MM.1S (cell line): ENCODE measurements at regions not wholly inside any gene's neighbourhood (a gene's known extent, or its start where the extent isn't known, plus 50 kb on each side); places are given as distances from the start of the nearest gene placed in this dataset.

Experiments used
- DNase-seq: peaks from one replicate; pipeline ENCODE4 v3.0.0-alpha.2; 2015
- H2AFZ ChIP-seq: fragments of 300-600 bp; sonication (generic); 2 replicates; pipeline ENCODE4 v1.6.0; 2016; ENCODE audit warnings: antibody characterized with exemption, low read length
- H3F3A ChIP-seq: fragments of 300-600 bp; sonication (generic); 2 replicates; pipeline ENCODE4 v1.6.1; 2016; ENCODE audit warnings: mild to moderate bottlenecking, antibody characterized with exemption, low read length, moderate library complexity, mixed read lengths; ENCODE audit not compliant: insufficient read depth
- H3K27ac ChIP-seq: fragments of 300-600 bp; sonication (generic); 2 replicates; pipeline ENCODE4 v1.5.1; 2016; ENCODE audit warnings: mild to moderate bottlenecking, low read length
- H3K27me3 ChIP-seq: fragments of 300-600 bp; sonication (generic); replicated peaks from 2 replicates; pipeline ENCODE4 v1.6.0; 2016; ENCODE audit warnings: low read length; ENCODE audit not compliant: insufficient read depth
- H3K36me3 ChIP-seq: fragments of 300-600 bp; sonication (generic); replicated peaks from 2 replicates; pipeline ENCODE4 v1.6.1; 2016; ENCODE audit warnings: mild to moderate bottlenecking, low read length, mixed read lengths; ENCODE audit not compliant: insufficient read depth
- H3K4me1 ChIP-seq: fragments of 300-600 bp; sonication (generic); 2 replicates; pipeline ENCODE4 v1.6.1; 2016; ENCODE audit warnings: low read length, mixed read lengths
- H3K4me2 ChIP-seq: fragments of 300-600 bp; sonication (generic); 2 replicates; pipeline ENCODE4 v1.6.0; 2016; ENCODE audit warnings: low read depth, low read length
- H3K4me3 ChIP-seq: fragments of 300-600 bp; sonication (generic); 2 replicates; pipeline ENCODE4 v1.5.1; 2016; ENCODE audit warnings: low read length, mixed read lengths
- H3K79me2 ChIP-seq: fragments of 300-600 bp; sonication (generic); 2 replicates; pipeline ENCODE4 v1.6.1; 2016; ENCODE audit warnings: mixed run types, low read length, mixed read lengths
- H3K9ac ChIP-seq: fragments of 300-600 bp; sonication (generic); 2 replicates; pipeline ENCODE4 v1.6.1; 2016; ENCODE audit warnings: low read length, mixed read lengths
- H3K9me2 ChIP-seq: fragments of 300-600 bp; sonication (generic); replicated peaks from 2 replicates; pipeline ENCODE4 v1.6.1; 2016; ENCODE audit warnings: mild to moderate bottlenecking, low read length, mixed read lengths; ENCODE audit not compliant: insufficient read depth
- H3K9me3 ChIP-seq: fragments of 300-600 bp; sonication (generic); replicated peaks from 2 replicates; pipeline ENCODE4 v1.6.1; 2016; ENCODE audit warnings: mild to moderate bottlenecking, low read length, mixed read lengths; ENCODE audit not compliant: insufficient read depth
- H4K20me1 ChIP-seq: fragments of 300-600 bp; sonication (generic); 2 replicates; pipeline ENCODE4 v1.6.1; 2016; ENCODE audit warnings: mild to moderate bottlenecking, low read length, moderate library complexity, mixed read lengths; ENCODE audit not compliant: insufficient read depth
- EZH2 ChIP-seq: fragments of 300-600 bp; sonication (generic); optimal IDR thresholded peaks from 2 replicates; pipeline ENCODE3; 2017; ENCODE audit warnings: low read depth, mild to moderate bottlenecking, antibody characterized with exemption, low read length, mixed read lengths
- EZH2phosphoT487 ChIP-seq: fragments of 300-600 bp; sonication (generic); IDR thresholded peaks from 2 replicates; pipeline ENCODE4 v1.6.1; 2018; ENCODE audit warnings: antibody characterized with exemption, low read length
- TF ChIP-seq, protein P1 (sequence below): fragments of 300-600 bp; sonication (generic); IDR thresholded peaks from 2 replicates; pipeline ENCODE4 v1.5.1; 2016; ENCODE audit warnings: antibody characterized with exemption, low read length, mixed read lengths

DNA sequence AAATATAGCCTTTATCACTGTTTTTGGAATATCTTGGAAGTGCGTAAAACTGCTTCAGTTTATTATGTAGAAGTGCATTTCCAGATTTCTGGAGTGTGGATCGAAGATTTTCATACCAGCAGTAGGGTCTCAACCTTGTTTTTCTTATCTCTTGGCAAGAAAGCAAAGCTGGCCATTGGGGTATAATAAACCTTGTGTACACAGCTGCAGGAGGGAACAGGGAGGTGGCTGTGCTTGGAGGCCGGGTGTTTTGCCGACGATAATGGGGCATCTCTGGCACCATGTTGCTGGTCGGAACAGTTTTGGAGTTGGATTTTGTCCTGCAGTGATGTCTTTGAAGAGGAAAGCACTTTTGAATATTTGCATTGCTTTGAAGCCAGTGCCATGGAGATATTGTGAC lies 308.8 kb upstream of the DMRT1 start:
- H3K79me2 ChIP-seq = peaks cover 37% of the 10 kb centered on the region
- no peaks in the 10 kb centered on the region for H4K20me1 ChIP-seq
- H3K4me1 ChIP-seq = peaks cover 26% of the 10 kb centered on the region
- peaks cover 10% of the 10 kb centered on the region for H3F3A ChIP-seq
- H3K9me3 ChIP-seq = no peaks in the 10 kb centered on the region
- no peak overlapping the region for H3K4me2 ChIP-seq
- H3K27ac ChIP-seq = no peak overlapping the region
- TF ChIP-seq EZH2phosphoT487 = no peak
- TF ChIP-seq, protein P1, sequence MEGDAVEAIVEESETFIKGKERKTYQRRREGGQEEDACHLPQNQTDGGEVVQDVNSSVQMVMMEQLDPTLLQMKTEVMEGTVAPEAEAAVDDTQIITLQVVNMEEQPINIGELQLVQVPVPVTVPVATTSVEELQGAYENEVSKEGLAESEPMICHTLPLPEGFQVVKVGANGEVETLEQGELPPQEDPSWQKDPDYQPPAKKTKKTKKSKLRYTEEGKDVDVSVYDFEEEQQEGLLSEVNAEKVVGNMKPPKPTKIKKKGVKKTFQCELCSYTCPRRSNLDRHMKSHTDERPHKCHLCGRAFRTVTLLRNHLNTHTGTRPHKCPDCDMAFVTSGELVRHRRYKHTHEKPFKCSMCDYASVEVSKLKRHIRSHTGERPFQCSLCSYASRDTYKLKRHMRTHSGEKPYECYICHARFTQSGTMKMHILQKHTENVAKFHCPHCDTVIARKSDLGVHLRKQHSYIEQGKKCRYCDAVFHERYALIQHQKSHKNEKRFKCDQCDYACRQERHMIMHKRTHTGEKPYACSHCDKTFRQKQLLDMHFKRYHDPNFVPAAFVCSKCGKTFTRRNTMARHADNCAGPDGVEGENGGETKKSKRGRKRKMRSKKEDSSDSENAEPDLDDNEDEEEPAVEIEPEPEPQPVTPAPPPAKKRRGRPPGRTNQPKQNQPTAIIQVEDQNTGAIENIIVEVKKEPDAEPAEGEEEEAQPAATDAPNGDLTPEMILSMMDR = no peak
- TF ChIP-seq EZH2 = no peak
- no peaks in the 10 kb centered on the region for H3K27me3 ChIP-seq
- H3K4me3 ChIP-seq = no peak overlapping the region
- no peaks in the 10 kb centered on the region for H3K9me2 ChIP-seq
- no peak overlapping the region for H2AFZ ChIP-seq
- no peak for DNase-seq
- H3K36me3 ChIP-seq = no peaks in the 10 kb centered on the region
- no peak overlapping the region for H3K9ac ChIP-seq

DNA sequence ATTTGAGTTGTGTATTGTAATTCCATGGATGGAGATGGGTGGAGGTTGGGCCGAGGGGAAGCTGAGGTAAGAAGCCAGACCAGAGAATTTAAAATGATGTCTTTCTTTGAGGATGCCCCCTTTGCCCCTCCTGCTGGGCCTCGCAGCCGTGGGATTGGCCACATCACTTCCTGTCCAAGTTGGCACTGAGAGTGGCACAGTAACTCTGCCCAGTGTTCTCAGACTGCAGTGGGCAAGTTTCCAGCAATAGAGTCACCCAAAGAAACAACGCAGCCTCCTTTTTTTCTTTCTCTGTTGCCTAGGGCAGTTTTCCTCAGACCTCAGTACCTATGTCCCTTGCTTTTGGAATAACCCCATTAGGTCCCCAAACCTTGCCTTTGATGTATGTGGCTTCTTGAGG lies 306.6 kb upstream of the DMRT1 start:
- Histone ChIP-seq H3K36me3 (no peaks in the 10 kb centered on the region), H2AFZ (no peak overlapping the region), H3K27ac (no peak overlapping the region), H3K4me1 (peaks cover 31% of the 10 kb centered on the region), H3K9ac (no peak overlapping the region), H3K9me2 (no peaks in the 10 kb centered on the region), H3K79me2 (peaks cover 53% of the 10 kb centered on the region), H3K27me3 (no peaks in the 10 kb centered on the region), H3K4me3 (no peak overlapping the region), H3K9me3 (no peaks in the 10 kb centered on the region), H3F3A (peaks cover 10% of the 10 kb centered on the region), H4K20me1 (no peaks in the 10 kb centered on the region), H3K4me2 (no peak overlapping the region)
- TF ChIP-seq, protein P1 = no peak
- no peak for TF ChIP-seq EZH2phosphoT487
- no peak for DNase-seq

DNA sequence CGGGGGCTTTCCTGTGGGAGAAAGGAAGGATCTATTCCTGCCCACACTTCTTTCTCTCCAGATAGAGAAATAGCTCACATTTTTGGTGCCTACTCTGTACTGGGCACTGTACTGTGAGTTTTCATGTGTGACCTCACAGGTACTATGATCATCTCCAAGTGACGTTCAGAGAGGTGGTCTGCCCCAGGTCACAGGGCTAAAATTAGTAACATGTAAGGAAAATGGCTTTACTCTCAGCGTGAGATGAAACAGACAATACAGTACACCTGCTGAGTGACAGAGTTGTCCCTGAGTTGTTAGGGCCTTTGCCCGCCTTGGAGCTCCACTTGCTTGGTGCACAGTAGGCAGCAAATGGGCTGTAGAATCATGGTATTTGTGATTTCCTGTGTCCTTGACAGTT lies 306.1 kb upstream of the DMRT1 start:
- no peak overlapping the region for H3K27ac ChIP-seq
- DNase-seq = no peak
- H3K4me3 ChIP-seq = no peak overlapping the region
- peaks cover 10% of the 10 kb centered on the region for H3F3A ChIP-seq
- H3K27me3 ChIP-seq = no peaks in the 10 kb centered on the region
- H4K20me1 ChIP-seq = no peaks in the 10 kb centered on the region
- no peak overlapping the region for H3K9ac ChIP-seq
- H3K9me2 ChIP-seq = no peaks in the 10 kb centered on the region
- H3K79me2 ChIP-seq = peaks cover 55% of the 10 kb centered on the region
- TF ChIP-seq EZH2 = no peak
- TF ChIP-seq, protein P1 = no peak
- no peak for TF ChIP-seq EZH2phosphoT487
- H3K36me3 ChIP-seq = no peaks in the 10 kb centered on the region
- H2AFZ ChIP-seq = no peak overlapping the region
- no peak overlapping the region for H3K4me2 ChIP-seq
- H3K9me3 ChIP-seq = no peaks in the 10 kb centered on the region
- peaks cover 31% of the 10 kb centered on the region for H3K4me1 ChIP-seq
